ENCODE measurements at regions not wholly inside any gene's neighbourhood (a gene's known extent, or its start where the extent isn't known, plus 50 kb on each side); places are given as distances from the start of the nearest gene placed in this dataset.

DNA sequence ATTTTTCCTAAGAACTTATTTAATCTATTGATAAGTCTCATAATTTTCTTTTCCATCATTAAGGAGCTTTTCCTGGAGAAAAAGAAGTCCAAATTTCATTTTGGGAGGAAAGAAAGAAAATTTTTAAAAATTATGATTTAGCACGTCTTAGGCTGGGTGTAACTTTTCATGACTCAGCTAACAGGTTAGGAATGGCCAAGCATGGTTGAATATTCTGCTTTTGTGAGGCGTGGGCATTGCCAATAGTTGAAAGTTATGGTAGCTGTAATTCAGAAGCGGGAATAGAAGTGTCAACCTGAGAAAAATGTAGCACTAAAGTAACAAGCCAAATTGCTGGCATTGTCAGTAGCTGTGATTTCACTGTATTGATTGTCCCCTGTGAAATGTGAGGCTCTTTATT is 77.2 kb upstream of the ARID1B start:
- no peaks in the 10 kb centered on the region for H3K36me3 ChIP-seq
- no peaks in the 10 kb centered on the region for H3K4me1 ChIP-seq (replicated peaks)
- no peak for DNase-seq (ENCODE audit: low read depth in 1 of 2, low spot score in 2 of 2)
- H3K27ac ChIP-seq = no peak overlapping the region
- H3K9me3 ChIP-seq (replicated peaks) = no peaks in the 10 kb centered on the region
- no peak overlapping the region for H3K4me3 ChIP-seq
- no peaks in the 10 kb centered on the region for H3K27me3 ChIP-seq (replicated peaks)

DNA sequence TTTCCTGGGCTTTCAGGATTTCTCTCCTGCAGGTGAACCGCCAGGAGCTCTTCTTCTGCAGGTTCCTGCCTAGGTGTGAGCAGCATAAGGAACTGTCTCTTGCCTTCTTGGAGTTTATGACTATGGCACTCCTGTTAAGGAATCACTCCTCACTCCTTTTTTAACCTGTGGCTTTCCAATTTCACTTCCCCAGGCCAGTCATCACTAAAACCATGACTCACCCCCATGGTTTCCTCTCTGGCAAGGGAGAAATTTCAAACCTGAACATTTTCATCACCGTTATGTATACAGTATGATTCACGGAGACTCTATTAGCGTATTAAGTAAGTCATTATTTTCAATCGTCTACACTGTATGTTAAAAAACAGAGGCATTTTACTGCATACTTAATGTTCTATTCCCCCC is 78.2 kb upstream of the ARID1B start:
- no peak overlapping the region for H3K27ac ChIP-seq

DNA sequence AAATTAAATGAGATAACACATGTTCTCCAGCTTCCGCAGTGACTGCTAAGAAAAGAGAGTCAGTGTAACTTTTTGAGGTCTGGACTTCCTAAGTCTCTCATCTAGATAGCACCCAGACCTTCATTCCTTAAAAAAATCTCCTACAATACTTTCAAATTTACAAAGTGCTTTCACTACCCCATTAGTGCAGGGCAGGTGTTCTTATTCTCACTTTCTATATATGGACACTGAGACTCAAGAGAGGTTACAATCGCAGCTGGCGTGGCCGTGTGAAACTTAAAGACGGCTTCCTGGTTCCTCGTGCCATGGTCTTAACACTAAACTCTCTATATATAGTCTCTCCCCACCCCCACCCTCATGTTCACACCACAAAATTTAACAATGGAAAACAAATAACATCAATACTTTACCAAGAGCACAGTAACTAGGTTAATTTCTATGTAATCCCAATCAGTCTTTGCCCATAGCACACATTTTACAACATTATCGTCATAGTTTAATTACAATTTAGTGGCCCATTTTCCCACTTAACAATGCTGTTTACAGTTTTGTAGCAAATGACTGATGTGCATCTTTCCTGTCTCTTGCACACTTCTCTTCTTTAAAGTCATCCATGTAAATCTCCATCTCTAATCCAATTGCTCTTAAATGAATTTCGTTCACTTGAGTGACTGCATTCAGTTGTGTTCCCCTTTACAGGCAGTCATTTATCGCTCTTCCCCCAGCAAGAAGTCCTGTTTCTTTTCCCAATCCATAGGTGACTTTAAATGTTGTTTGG is 78.8 kb upstream of the ARID1B start:
- Histone ChIP-seq H3K36me3 (no peaks in the 10 kb centered on the region), H3K27me3 (replicated peaks) (no peaks in the 10 kb centered on the region), H3K4me3 (no peak overlapping the region), H3K4me1 (replicated peaks) (no peaks in the 10 kb centered on the region), H3K27ac (no peak overlapping the region), H3K9me3 (replicated peaks) (no peaks in the 10 kb centered on the region)
- DNase-seq (ENCODE audit: low read depth in 1 of 2, low spot score in 2 of 2) = no peak

More for the DNA sequence above, 78.2 kb upstream of the ARID1B start:
- H3K9me3 ChIP-seq (replicated peaks) = no peaks in the 10 kb centered on the region
- no peaks in the 10 kb centered on the region for H3K4me1 ChIP-seq (replicated peaks)
- no peaks in the 10 kb centered on the region for H3K36me3 ChIP-seq
- peak in 1 of 2 experiments; percentile 19 for DNase-seq (ENCODE audit: low read depth in 1 of 2, low spot score in 2 of 2)
- no peaks in the 10 kb centered on the region for H3K27me3 ChIP-seq (replicated peaks)
- H3K4me3 ChIP-seq = no peak overlapping the region

DNA sequence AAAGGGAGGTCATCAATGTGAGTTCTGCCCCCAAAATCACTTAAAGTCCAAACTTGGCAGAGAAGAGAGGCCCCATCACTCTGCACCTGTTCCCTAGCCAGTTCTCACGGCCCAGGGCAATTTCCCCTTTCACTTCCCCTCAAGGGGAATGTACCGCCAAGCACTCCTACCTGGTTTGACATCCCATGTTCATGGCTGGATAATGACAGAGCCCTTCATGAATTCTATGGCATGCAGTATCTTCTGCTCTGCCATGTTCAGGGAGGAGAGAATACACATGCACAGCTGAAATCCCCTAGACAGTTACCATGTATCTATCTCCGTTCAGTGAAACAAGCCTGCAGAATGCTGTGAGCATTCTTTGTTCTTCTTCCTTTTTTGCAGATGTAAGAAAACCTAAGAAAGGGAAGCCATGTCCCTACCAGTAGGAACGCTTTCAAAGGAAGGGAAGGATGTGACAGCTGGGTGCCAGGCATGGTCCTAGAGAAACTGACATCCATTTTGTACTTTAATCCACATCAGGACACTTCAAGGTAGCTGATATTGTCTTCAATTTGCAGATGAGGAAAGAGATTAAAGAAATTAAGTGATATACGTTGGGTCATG is 79.8 kb upstream of the ARID1B start:
- DNase-seq (ENCODE audit: low read depth in 1 of 2, low spot score in 2 of 2) = no peak
- no peaks in the 10 kb centered on the region for H3K9me3 ChIP-seq (replicated peaks)
- H3K4me1 ChIP-seq (replicated peaks) = no peaks in the 10 kb centered on the region
- H3K4me3 ChIP-seq = no peak overlapping the region
- H3K27me3 ChIP-seq (replicated peaks) = no peaks in the 10 kb centered on the region
- no peaks in the 10 kb centered on the region for H3K36me3 ChIP-seq
- no peak overlapping the region for H3K27ac ChIP-seq

DNA sequence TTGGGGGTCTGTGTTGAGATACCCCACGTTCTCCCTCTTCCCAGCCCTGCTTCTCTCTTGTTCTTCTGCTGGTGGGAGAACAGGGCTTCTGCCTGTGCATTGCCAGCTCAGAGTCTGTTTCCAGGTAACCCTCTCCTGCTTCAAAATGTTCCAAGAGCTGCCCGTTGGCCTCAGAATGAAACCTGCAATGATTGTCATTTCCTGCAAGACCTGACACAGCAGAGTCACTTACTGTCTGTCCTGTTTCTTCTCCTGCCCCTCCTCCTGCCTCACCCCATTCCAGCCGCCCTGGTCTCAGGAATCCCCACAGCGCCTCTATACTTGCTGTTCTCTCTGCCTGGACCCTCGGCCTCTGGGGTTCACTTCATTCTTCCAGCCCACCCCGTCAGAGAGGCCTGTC is 81.4 kb upstream of the ARID1B start:
- no peak for DNase-seq (ENCODE audit: low read depth in 1 of 2, low spot score in 2 of 2)
- no peak overlapping the region for H3K4me3 ChIP-seq

DNA sequence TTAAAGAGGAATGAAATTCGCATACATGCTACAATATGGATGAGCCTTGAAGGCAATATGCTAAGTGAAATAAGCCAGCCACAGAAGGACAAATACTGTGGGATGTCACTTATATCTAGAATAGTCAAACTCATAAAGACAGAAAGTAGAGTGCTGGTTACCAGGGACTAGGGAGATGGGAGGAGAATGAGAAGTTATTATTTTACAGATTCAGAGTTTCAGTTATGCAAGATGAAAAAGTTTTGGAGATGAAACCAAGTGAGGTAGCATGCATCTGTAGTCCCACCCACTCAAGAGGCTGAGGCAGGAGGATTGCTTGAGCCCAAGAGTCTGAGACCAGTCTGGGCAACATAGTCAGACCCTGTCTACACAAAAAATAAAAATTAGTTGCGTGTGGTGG is 82.5 kb upstream of the ARID1B start:
- Histone ChIP-seq H3K27me3 (replicated peaks) (no peaks in the 10 kb centered on the region), H3K9me3 (replicated peaks) (no peaks in the 10 kb centered on the region), H3K4me1 (replicated peaks) (no peaks in the 10 kb centered on the region), H3K4me3 (no peak overlapping the region), H3K27ac (no peak overlapping the region), H3K36me3 (no peaks in the 10 kb centered on the region)
- DNase-seq (ENCODE audit: low read depth in 1 of 2, low spot score in 2 of 2) = no peak

More for the DNA sequence above, 81.4 kb upstream of the ARID1B start:
- H3K27me3 ChIP-seq (replicated peaks) = no peaks in the 10 kb centered on the region
- H3K9me3 ChIP-seq (replicated peaks) = no peaks in the 10 kb centered on the region
- no peaks in the 10 kb centered on the region for H3K4me1 ChIP-seq (replicated peaks)
- H3K27ac ChIP-seq = no peak overlapping the region
- no peaks in the 10 kb centered on the region for H3K36me3 ChIP-seq

DNA sequence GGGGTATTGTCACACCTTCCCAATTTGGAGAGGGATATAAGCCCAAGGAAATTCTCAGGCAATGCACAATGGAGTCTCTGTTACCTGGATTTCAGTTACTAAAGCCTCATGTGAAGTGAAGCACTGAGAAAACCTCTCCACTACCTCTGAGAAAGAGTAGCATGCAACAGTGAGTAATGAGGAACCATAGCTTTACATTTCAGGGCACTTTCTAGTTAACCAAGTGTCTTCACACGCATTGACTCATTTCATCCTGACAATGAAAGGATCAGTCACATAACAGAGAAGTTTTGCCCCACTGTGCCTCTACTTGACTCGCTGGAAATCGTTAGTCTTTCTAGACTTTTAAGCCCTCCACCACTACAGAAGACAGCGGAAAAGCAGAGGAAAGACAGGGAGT is 86.2 kb upstream of the ARID1B start:
- H3K4me3 ChIP-seq = no peak overlapping the region
- H3K9me3 ChIP-seq (replicated peaks) = no peaks in the 10 kb centered on the region
- H3K27ac ChIP-seq = no peak overlapping the region
- no peak for DNase-seq (ENCODE audit: low read depth in 1 of 2, low spot score in 2 of 2)
- no peaks in the 10 kb centered on the region for H3K36me3 ChIP-seq
- H3K27me3 ChIP-seq (replicated peaks) = no peaks in the 10 kb centered on the region
- H3K4me1 ChIP-seq (replicated peaks) = peaks cover 10% of the 10 kb centered on the region

DNA sequence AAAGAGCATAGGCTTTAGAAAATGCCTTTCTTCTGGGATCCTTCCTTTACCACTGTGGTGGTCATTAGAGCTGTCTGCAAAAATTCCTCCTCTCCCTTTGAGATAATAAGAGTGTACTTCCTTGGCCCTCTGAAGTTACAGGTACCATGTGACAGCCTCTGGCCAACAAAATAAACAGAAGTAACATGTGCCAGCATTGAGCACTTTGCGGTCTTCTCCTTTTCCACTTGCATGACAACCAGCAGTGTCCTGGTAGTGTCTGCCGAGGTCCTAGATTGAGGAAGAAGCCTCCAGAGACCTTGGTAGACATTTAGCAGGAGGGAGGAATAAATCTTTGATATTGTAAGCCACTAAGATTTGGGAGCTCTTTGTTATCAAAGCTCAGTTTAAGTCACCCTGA is 87.5 kb upstream of the ARID1B start:
- H3K36me3 ChIP-seq = no peaks in the 10 kb centered on the region
- DNase-seq (ENCODE audit: low read depth in 1 of 2, low spot score in 2 of 2) = no peak
- H3K4me3 ChIP-seq = no peak overlapping the region
- peaks cover 16% of the 10 kb centered on the region for H3K4me1 ChIP-seq (replicated peaks)
- no peaks in the 10 kb centered on the region; the same call in 1 of the 2 replicates for H3K27me3 ChIP-seq (replicated peaks)
- H3K27ac ChIP-seq = no peak overlapping the region
- H3K9me3 ChIP-seq (replicated peaks) = no peaks in the 10 kb centered on the region

DNA sequence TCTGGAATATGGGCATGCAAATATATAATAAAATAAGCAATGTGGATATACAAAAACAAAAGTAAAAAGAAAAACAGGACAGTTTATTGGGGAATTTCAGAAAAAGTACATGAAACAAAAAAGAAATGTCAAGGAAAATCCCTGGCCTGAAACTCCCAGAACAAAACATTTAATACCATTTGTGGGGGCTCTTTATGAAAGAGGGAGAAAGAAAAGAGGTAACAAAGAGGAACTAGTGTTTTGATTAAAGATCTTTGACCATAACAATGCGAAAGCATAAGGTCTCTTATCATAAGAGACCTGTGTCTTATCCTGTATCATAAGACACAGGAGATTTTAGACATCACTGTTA is 88.6 kb upstream of the ARID1B start:
- Histone ChIP-seq H3K4me1 (replicated peaks) (peaks cover 16% of the 10 kb centered on the region), H3K4me3 (no peak overlapping the region), H3K27ac (no peak overlapping the region), H3K36me3 (no peaks in the 10 kb centered on the region), H3K9me3 (replicated peaks) (no peaks in the 10 kb centered on the region), H3K27me3 (replicated peaks) (no peaks in the 10 kb centered on the region; the same call in 1 of the 2 replicates)
- DNase-seq (ENCODE audit: low read depth in 1 of 2, low spot score in 2 of 2) = no peak

DNA sequence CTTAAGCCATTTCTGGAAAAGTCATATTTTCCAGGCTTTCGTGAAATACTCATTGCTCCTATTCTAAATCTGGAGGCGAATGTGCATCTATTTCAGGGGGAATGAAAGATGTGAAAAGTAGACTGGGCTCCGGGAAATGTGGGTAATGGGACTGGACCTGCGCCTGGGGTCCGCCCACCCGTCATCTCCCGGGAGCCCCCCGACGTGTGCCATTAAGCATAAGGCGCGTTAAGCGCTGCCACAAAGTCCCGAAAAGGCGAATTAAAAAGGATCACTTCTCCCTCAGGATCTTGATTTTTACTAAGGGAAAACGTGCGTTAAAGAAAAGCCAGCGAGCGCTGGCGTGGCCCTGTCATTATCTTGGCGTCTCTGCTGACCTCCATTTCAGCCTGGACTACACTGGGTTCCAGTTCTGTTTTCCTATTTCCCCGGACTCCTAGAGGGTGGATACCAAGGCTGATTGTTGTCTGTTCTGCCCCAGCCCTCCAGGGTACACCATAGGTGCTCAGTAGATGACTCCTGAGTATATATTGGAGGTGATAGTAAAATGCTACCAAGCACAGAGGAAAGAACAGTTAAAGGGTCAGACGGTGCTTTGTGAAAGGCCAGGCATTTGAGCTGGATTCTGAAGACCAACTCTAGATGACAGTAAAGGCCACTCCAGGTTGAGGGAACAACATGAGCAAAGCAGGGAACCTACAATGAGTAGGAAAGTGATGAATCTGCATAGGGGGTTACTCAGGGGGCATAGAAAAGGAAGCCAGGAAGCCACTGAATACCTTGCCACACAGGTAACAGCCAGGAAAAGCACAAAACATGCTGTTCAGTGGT is 89.2 kb upstream of the ARID1B start:
- H3K9me3 ChIP-seq (replicated peaks) = no peaks in the 10 kb centered on the region
- no peak for DNase-seq (ENCODE audit: low read depth in 1 of 2, low spot score in 2 of 2)
- peak overlapping the region; percentile 61 for H3K4me3 ChIP-seq
- peak overlapping the region; percentile 62 for H3K27ac ChIP-seq
- H3K4me1 ChIP-seq (replicated peaks) = peaks cover 16% of the 10 kb centered on the region
- H3K36me3 ChIP-seq = no peaks in the 10 kb centered on the region
- H3K27me3 ChIP-seq (replicated peaks) = no peaks in the 10 kb centered on the region; the same call in 1 of the 2 replicates

DNA sequence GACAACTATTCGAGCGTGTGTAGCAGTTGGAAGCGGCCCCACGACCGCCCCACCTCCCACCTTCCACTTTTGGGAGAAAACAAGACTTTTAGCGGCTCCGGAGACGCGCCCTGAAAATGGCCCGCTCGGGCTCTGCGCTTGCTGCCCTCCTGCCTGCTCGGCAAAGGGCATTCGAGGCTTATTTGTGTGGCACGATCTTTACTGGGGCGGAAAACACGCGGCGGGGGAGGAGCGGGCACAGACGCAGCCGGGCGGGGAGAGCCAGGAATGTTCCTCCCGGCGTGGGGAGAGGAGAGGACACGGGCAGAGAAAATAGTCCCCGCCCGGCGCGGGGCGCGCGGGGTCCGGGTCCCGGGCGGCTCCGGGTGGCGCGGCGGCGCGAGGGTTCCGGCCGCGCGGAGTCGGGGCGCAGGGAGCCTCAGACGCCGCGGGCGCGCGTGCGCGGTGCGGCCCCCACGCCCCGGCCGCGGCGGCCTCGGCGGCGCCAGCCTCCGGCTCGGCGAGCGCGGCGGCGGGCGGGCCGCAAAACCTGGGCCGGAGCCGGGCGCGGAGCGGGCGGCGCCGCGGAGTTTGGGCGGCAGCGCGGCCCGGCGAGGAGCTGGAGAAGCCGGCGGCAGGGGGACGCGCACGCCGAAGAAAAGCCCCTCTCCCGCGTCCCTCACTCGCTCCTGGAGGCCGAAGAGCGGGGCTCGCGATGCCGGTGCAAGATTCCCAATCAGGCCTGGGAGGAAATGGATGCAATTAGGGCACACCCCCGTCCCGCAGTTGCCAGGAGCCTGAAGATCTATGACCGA is 90.0 kb upstream of the ARID1B start:
- Histone ChIP-seq H3K9me3 (replicated peaks) (no peaks in the 10 kb centered on the region), H3K27me3 (replicated peaks) (no peaks in the 10 kb centered on the region; the same call in 1 of the 2 replicates), H3K4me3 (peak overlapping the region; percentile 61), H3K36me3 (no peaks in the 10 kb centered on the region), H3K27ac (peak overlapping the region; percentile 97), H3K4me1 (replicated peaks) (peaks cover 16% of the 10 kb centered on the region)
- peak; percentile 87 to 92 for DNase-seq (ENCODE audit: low read depth in 1 of 2, low spot score in 2 of 2)

DNA sequence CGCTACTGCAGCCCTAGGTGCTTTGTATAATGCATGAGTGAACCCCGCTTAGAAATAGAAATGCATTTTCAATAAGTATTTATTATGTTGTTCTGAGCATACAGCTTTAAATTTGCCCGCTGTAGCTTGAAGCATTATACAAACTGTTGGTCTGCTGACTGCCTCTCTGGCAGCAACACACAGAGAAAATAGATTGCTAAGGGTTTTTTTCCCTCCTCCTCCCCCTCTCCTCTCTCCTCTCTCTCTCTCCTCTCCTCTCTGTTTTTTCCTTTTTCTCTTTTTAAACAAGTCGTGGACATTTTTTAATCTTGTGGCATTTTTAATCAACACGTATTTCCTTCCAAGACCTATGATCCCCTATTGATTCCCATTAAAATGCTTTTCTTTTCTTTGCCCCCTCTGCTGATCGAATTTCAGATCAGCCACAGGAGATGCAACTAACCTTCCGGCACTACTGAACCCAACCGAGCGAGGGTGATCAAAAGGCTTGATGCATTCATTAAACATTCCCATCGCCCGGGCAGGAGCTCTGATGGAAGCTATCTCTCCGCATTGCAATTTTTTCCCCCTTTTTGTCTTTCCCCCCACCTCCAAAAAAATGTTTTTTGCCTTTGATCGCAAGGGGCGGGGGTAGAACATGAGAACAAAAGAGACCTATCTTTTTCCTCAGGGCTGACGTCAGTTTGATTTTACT is 90.7 kb upstream of the ARID1B start:
- DNase-seq (ENCODE audit: low read depth in 1 of 2, low spot score in 2 of 2) = peak in 1 of 2 experiments; percentile 88

DNA sequence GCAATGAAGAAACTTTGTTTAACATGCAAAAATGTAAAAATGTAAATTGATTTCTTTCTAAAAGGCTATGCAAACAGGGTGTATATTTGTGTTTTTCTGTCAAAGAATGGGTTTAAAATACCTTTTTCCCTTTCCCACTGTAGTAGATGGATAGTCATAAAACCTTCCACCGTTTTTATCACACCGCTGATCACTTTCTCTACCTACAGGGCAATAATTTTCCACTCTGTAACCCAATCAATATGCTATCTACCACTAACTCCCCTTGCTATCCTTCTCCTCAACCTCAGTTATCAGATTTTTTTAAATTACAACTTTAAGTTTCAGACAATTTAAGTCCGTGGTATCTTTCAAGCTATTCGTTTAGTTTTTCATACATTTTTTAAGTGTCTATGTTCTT is 91.4 kb upstream of the ARID1B start:
- Histone ChIP-seq H3K9me3 (replicated peaks) (no peaks in the 10 kb centered on the region), H3K27ac (peak overlapping the region; percentile 97; the same call in 1 of the 2 replicates), H3K4me3 (peak overlapping the region; percentile 61), H3K27me3 (replicated peaks) (no peaks in the 10 kb centered on the region; the same call in 1 of the 2 replicates), H3K36me3 (no peaks in the 10 kb centered on the region), H3K4me1 (replicated peaks) (peaks cover 16% of the 10 kb centered on the region)
- DNase-seq (ENCODE audit: low read depth in 1 of 2, low spot score in 2 of 2) = no peak

More for the DNA sequence above, 90.7 kb upstream of the ARID1B start:
- Histone ChIP-seq H3K27me3 (replicated peaks) (no peaks in the 10 kb centered on the region; the same call in 1 of the 2 replicates), H3K27ac (peak overlapping the region; percentile 97), H3K4me3 (peak overlapping the region; percentile 61), H3K9me3 (replicated peaks) (no peaks in the 10 kb centered on the region), H3K36me3 (no peaks in the 10 kb centered on the region), H3K4me1 (replicated peaks) (peaks cover 16% of the 10 kb centered on the region)

All from SJSA1 (cell line).